ENCODE measurements at regions not wholly inside any gene's neighbourhood (a gene's known extent, or its start where the extent isn't known, plus 50 kb on each side); places are given as distances from the start of the nearest gene placed in this dataset.

DNA sequence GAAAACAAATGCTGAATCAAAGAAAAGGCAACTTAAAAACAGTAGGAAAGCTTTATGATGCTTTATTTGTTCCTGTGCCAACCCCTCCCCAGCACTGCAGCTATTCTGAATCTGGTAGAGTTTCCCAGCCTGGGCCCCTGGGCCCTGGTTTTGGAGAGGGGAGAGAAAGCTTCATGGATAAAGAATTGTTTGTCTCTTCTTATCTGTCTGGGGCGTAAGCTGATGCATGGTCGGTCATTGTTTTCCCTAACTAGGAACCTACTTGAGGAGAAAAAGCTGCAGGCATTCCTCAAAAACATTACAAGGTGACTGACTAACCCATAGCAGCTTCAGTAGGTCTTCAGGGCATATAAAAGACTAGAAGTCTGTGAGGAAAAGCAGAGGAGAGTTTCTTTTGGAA, 758.1 kb upstream of the EPHA7 start:
- Histone ChIP-seq H3F3A (replicated peaks; ENCODE audit: insufficient read depth) (no peaks in the 10 kb centered on the region), H3K4me1 (ENCODE audit: control insufficient read depth in 1 of 2, insufficient read depth in 2 of 2, low read depth in 1 of 2, low read length in 1 of 2) (no peaks in the 10 kb centered on the region), H3K9me3 (no peaks in the 10 kb centered on the region), H3K27me3 (ENCODE audit: insufficient read depth) (no peaks in the 10 kb centered on the region), H3K9me2 (no peaks in the 10 kb centered on the region), H3K79me2 (ENCODE audit: insufficient read depth) (no peaks in the 10 kb centered on the region), H3K9ac (no peak overlapping the region), H4K20me1 (ENCODE audit: insufficient read depth) (no peaks in the 10 kb centered on the region), H3K4me2 (no peak overlapping the region), H3K27ac (ENCODE audit: low read depth in 2 of 2, low read length in 1 of 2) (no peak overlapping the region), H3K4me3 (ENCODE audit: low read depth in 2 of 2, low read length in 1 of 2) (no peak overlapping the region), H3K36me3 (replicated peaks in 1 of 2; ENCODE audit: control insufficient read depth in 1 of 2, insufficient read depth in 2 of 2, low read length in 1 of 2) (no peaks in the 10 kb centered on the region), H2AFZ (ENCODE audit: low read depth) (no peak overlapping the region)
- ChIA-PET POLR2A (no interaction called here), CTCF (no interaction called here)
- 17% methylated on average over 2 of the region's 2 CpGs for WGBS (ENCODE audit: low lambda C conversion rate)
- DNase-seq = no peak
- TF ChIP-seq MXI1 (IDR thresholded peaks at IDR 0.05; ENCODE audit: low read depth, low read length) = no peak
- TF ChIP-seq RFX5 (IDR thresholded peaks at IDR 0.05; ENCODE audit: low read length) = no peak
- TF ChIP-seq NFIC (IDR thresholded peaks at IDR 0.05; ENCODE audit: borderline replicate concordance) = no peak
- TF ChIP-seq, protein P1, sequence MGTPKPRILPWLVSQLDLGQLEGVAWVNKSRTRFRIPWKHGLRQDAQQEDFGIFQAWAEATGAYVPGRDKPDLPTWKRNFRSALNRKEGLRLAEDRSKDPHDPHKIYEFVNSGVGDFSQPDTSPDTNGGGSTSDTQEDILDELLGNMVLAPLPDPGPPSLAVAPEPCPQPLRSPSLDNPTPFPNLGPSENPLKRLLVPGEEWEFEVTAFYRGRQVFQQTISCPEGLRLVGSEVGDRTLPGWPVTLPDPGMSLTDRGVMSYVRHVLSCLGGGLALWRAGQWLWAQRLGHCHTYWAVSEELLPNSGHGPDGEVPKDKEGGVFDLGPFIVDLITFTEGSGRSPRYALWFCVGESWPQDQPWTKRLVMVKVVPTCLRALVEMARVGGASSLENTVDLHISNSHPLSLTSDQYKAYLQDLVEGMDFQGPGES (IDR thresholded peaks at IDR 0.05; ENCODE audit: low read depth, low read length) = no peak
- TF ChIP-seq CHD2 (IDR thresholded peaks at IDR 0.05; ENCODE audit: low read length, partially characterized antibody) = no peak
- TF ChIP-seq, protein P2, sequence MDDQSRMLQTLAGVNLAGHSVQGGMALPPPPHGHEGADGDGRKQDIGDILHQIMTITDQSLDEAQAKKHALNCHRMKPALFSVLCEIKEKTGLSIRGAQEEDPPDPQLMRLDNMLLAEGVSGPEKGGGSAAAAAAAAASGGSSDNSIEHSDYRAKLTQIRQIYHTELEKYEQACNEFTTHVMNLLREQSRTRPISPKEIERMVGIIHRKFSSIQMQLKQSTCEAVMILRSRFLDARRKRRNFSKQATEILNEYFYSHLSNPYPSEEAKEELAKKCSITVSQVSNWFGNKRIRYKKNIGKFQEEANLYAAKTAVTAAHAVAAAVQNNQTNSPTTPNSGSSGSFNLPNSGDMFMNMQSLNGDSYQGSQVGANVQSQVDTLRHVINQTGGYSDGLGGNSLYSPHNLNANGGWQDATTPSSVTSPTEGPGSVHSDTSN (IDR thresholded peaks at IDR 0.05) = no peak
- TF ChIP-seq, protein P3, sequence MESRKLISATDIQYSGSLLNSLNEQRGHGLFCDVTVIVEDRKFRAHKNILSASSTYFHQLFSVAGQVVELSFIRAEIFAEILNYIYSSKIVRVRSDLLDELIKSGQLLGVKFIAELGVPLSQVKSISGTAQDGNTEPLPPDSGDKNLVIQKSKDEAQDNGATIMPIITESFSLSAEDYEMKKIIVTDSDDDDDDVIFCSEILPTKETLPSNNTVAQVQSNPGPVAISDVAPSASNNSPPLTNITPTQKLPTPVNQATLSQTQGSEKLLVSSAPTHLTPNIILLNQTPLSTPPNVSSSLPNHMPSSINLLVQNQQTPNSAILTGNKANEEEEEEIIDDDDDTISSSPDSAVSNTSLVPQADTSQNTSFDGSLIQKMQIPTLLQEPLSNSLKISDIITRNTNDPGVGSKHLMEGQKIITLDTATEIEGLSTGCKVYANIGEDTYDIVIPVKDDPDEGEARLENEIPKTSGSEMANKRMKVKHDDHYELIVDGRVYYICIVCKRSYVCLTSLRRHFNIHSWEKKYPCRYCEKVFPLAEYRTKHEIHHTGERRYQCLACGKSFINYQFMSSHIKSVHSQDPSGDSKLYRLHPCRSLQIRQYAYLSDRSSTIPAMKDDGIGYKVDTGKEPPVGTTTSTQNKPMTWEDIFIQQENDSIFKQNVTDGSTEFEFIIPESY (IDR thresholded peaks at IDR 0.05; ENCODE audit: borderline replicate concordance, low read depth) = no peak
- TF ChIP-seq, protein P4, sequence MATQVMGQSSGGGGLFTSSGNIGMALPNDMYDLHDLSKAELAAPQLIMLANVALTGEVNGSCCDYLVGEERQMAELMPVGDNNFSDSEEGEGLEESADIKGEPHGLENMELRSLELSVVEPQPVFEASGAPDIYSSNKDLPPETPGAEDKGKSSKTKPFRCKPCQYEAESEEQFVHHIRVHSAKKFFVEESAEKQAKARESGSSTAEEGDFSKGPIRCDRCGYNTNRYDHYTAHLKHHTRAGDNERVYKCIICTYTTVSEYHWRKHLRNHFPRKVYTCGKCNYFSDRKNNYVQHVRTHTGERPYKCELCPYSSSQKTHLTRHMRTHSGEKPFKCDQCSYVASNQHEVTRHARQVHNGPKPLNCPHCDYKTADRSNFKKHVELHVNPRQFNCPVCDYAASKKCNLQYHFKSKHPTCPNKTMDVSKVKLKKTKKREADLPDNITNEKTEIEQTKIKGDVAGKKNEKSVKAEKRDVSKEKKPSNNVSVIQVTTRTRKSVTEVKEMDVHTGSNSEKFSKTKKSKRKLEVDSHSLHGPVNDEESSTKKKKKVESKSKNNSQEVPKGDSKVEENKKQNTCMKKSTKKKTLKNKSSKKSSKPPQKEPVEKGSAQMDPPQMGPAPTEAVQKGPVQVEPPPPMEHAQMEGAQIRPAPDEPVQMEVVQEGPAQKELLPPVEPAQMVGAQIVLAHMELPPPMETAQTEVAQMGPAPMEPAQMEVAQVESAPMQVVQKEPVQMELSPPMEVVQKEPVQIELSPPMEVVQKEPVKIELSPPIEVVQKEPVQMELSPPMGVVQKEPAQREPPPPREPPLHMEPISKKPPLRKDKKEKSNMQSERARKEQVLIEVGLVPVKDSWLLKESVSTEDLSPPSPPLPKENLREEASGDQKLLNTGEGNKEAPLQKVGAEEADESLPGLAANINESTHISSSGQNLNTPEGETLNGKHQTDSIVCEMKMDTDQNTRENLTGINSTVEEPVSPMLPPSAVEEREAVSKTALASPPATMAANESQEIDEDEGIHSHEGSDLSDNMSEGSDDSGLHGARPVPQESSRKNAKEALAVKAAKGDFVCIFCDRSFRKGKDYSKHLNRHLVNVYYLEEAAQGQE (IDR thresholded peaks at IDR 0.05; ENCODE audit: low read depth, low read length) = no peak
- no peak for TF ChIP-seq GATA2 (CRISPR knock-in tag; IDR thresholded peaks at IDR 0.05)
- TF ChIP-seq, protein P5, sequence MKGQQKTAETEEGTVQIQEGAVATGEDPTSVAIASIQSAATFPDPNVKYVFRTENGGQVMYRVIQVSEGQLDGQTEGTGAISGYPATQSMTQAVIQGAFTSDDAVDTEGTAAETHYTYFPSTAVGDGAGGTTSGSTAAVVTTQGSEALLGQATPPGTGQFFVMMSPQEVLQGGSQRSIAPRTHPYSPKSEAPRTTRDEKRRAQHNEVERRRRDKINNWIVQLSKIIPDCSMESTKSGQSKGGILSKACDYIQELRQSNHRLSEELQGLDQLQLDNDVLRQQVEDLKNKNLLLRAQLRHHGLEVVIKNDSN (IDR thresholded peaks at IDR 0.05; ENCODE audit: borderline replicate concordance, low read depth) = no peak
- TF ChIP-seq NRF1 (IDR thresholded peaks at IDR 0.05; ENCODE audit: low read depth, low read length) = no peak
- no peak for TF ChIP-seq TAF1 (IDR thresholded peaks at IDR 0.05; ENCODE audit: borderline replicate concordance, low read depth, low read length)

All from SK-N-SH (cell line).